ENCODE measurements at regions not wholly inside any gene's neighbourhood (a gene's known extent, or its start where the extent isn't known, plus 50 kb on each side); places are given as distances from the start of the nearest gene placed in this dataset.
"Not testable (repeated sequence)": the region's sequence is repeated elsewhere in the genome, so short reads cannot be mapped to it uniquely, and the experiment has no call there.

GRCh38 chr6:15897063-15897876 lies 231.6 kb upstream of the MYLIP start:
- DNase-seq, result no peak

- DNase-seq, result no peak
Observed at GRCh38 chr6:15894973-15895725, 232.3 kb upstream of the DTNBP1 start.

- DNase-seq, result no peak
Observed at GRCh38 chr6:15893556-15894253, 230.9 kb upstream of the DTNBP1 start.

GRCh38 chr6:15892369-15892768 lies 229.5 kb upstream of the DTNBP1 start:
- DNase-seq, result no peak

GRCh38 chr6:15888798-15889772 lies 226.3 kb upstream of the DTNBP1 start:
- no peak for DNase-seq

- DNase-seq, result no peak
Observed at GRCh38 chr6:15887491-15888461, 224.9 kb upstream of the DTNBP1 start.

GRCh38 chr6:15885624-15886023 lies 222.8 kb upstream of the DTNBP1 start:
- no peak for DNase-seq

GRCh38 chr6:15883593-15883992 lies 220.8 kb upstream of the DTNBP1 start:
- not testable (repeated sequence) for DNase-seq

- DNase-seq, result no peak
Observed at GRCh38 chr6:15882915-15883314, 220.1 kb upstream of the DTNBP1 start.

GRCh38 chr6:15882345-15882744 lies 219.5 kb upstream of the DTNBP1 start:
- no peak for DNase-seq

GRCh38 chr6:15881150-15881549 lies 218.3 kb upstream of the DTNBP1 start:
- DNase-seq, result no peak

- DNase-seq, result no peak
Observed at GRCh38 chr6:15880262-15880973, 217.6 kb upstream of the DTNBP1 start.

- peak; percentile 50 for DNase-seq
Observed at GRCh38 chr6:15879371-15880261, 216.8 kb upstream of the DTNBP1 start.

GRCh38 chr6:15877231-15877630 lies 214.4 kb upstream of the DTNBP1 start:
- DNase-seq, result no peak

- DNase-seq, result no peak
Observed at GRCh38 chr6:15876406-15876805, 213.6 kb upstream of the DTNBP1 start.

- no peak for DNase-seq
Observed at GRCh38 chr6:15875797-15876196, 213.0 kb upstream of the DTNBP1 start.

GRCh38 chr6:15874821-15875220 lies 212.0 kb upstream of the DTNBP1 start:
- no peak for DNase-seq

- no peak for DNase-seq
Observed at GRCh38 chr6:15874326-15874725, 211.5 kb upstream of the DTNBP1 start.

All from NCI-H510A (cell line).